GM11168 (cell line): ENCODE measurements at regions not wholly inside any gene's neighbourhood (a gene's known extent, or its start where the extent isn't known, plus 50 kb on each side); places are given as distances from the start of the nearest gene placed in this dataset.
"Not testable (repeated sequence)": the region's sequence is repeated elsewhere in the genome, so short reads cannot be mapped to it uniquely, and the experiment has no call there.

Experiments used
- in situ Hi-C: fragments of 300-500 bp; cut with MboI; formaldehyde crosslinking; loops from one replicate; pipeline ENCODE4 v1.12.0; 2022; ENCODE audit warnings: low sequenced_read_pairs; ENCODE audit not compliant: unreplicated experiment

GRCh38 chr21:39084979-39085729 is 98.1 kb downstream of the PSMG1 start:
- in situ Hi-C loops, result no loop called here

GRCh38 chr21:39084073-39084472 is 99.2 kb downstream of the PSMG1 start:
- in situ Hi-C loops, result no loop called here

GRCh38 chr21:39083377-39084008 is 99.8 kb downstream of the PSMG1 start:
- in situ Hi-C loops, result no loop called here

- in situ Hi-C loops, result no loop called here
These were observed 100.4 kb downstream of the PSMG1 start for GRCh38 chr21:39082656-39083376.

- in situ Hi-C loops, result no loop called here
These were observed 102.9 kb downstream of the PSMG1 start for GRCh38 chr21:39080366-39080765.

- in situ Hi-C loops, result no loop called here
These were observed 103.6 kb downstream of the PSMG1 start for GRCh38 chr21:39079617-39080016.

- in situ Hi-C loops, result no loop called here
These were observed 104.8 kb downstream of the PSMG1 start for GRCh38 chr21:39078322-39079065.

- in situ Hi-C loops, result no loop called here
These were observed 105.4 kb downstream of the PSMG1 start for GRCh38 chr21:39077876-39078275.

GRCh38 chr21:39074508-39074907 is 108.7 kb downstream of the PSMG1 start:
- in situ Hi-C loops, result no loop called here

GRCh38 chr21:39073717-39074116 is 109.5 kb downstream of the PSMG1 start:
- in situ Hi-C loops, result no loop called here

- in situ Hi-C loops, result no loop called here
These were observed 110.2 kb downstream of the PSMG1 start for GRCh38 chr21:39073063-39073462.

GRCh38 chr21:39072468-39072867 is 110.8 kb downstream of the PSMG1 start:
- in situ Hi-C loops, result no loop called here

GRCh38 chr21:39071623-39072214 is 111.5 kb downstream of the PSMG1 start:
- in situ Hi-C loops, result no loop called here

- in situ Hi-C loops, result not testable (repeated sequence)
These were observed 113.4 kb downstream of the PSMG1 start for GRCh38 chr21:39069856-39070255.

- in situ Hi-C loops, result no loop called here
These were observed 116.1 kb downstream of the PSMG1 start for GRCh38 chr21:39066829-39067780.

- in situ Hi-C loops, result no loop called here
These were observed 117.3 kb downstream of the PSMG1 start for GRCh38 chr21:39065917-39066316.

GRCh38 chr21:39064325-39065012 is 118.8 kb downstream of the PSMG1 start:
- in situ Hi-C loops, result no loop called here

GRCh38 chr21:39063517-39063916 is 119.7 kb downstream of the PSMG1 start:
- in situ Hi-C loops, result no loop called here

- in situ Hi-C loops, result no loop called here
These were observed 121.1 kb downstream of the PSMG1 start for GRCh38 chr21:39062196-39062595.
